ENCODE measurements at regions not wholly inside any gene's neighbourhood (a gene's known extent, or its start where the extent isn't known, plus 50 kb on each side); places are given as distances from the start of the nearest gene placed in this dataset.

- no peak for DNase-seq (ENCODE audit: low read depth in 2 of 2)
- Histone ChIP-seq H4K20me1 (ENCODE audit: control insufficient read depth, extremely low read depth, insufficient read depth, low read length) (no peaks in the 10 kb centered on the region), H2AFZ (ENCODE audit: low read length) (no peak overlapping the region), H3K4me1 (ENCODE audit: control insufficient read depth, extremely low read depth, insufficient read depth, low read length) (no peaks in the 10 kb centered on the region), H3K4me2 (ENCODE audit: extremely low read depth, insufficient read depth, low read length) (no peak overlapping the region), H3K9me3 (ENCODE audit: control insufficient read depth, insufficient read depth, low read depth, low read length) (no peaks in the 10 kb centered on the region), H3K9ac (ENCODE audit: insufficient read depth, low read length) (no peak overlapping the region), H3K27me3 (ENCODE audit: control insufficient read depth, insufficient read depth, low read length) (no peaks in the 10 kb centered on the region), H3K4me3 (replicated peaks in 1 of 4; ENCODE audit: control extremely low read depth in 1 of 4, insufficient read depth in 1 of 4, low read depth in 3 of 4, low read length in 4 of 4) (no peak overlapping the region), H3K36me3 (ENCODE audit: control insufficient read depth, insufficient read depth, low read length) (no peaks in the 10 kb centered on the region), H3K27ac (ENCODE audit: insufficient read depth, low read length) (no peak overlapping the region), H3K79me2 (ENCODE audit: control insufficient read depth, insufficient read depth, low read length) (no peaks in the 10 kb centered on the region)
- TF ChIP-seq EZH2 (IDR thresholded peaks at IDR 0.05; ENCODE audit: low read length, missing control alignments) (no peak), CTCF (conservative IDR thresholded peaks at IDR 0.05 in 1 of 2, IDR thresholded peaks at IDR 0.05 in 1 of 2; ENCODE audit: low read depth in 1 of 2, low read length in 2 of 2) (no peak)
Measured at GRCh38 chr11:95524314-95525036, 265.1 kb downstream of the FAM76B start.

- no peak overlapping the region for H3K27ac ChIP-seq (ENCODE audit: insufficient read depth, low read length)
- no peaks in the 10 kb centered on the region for H3K9me3 ChIP-seq (ENCODE audit: control insufficient read depth, insufficient read depth, low read depth, low read length)
- H3K27me3 ChIP-seq (ENCODE audit: control insufficient read depth, insufficient read depth, low read length): no peaks in the 10 kb centered on the region
- H3K4me3 ChIP-seq (replicated peaks in 1 of 4; ENCODE audit: control extremely low read depth in 1 of 4, insufficient read depth in 1 of 4, low read depth in 3 of 4, low read length in 4 of 4): no peak overlapping the region
- TF ChIP-seq CTCF (conservative IDR thresholded peaks at IDR 0.05 in 1 of 2, IDR thresholded peaks at IDR 0.05 in 1 of 2; ENCODE audit: low read depth in 1 of 2, low read length in 2 of 2) (no peak), EZH2 (IDR thresholded peaks at IDR 0.05; ENCODE audit: low read length, missing control alignments) (no peak)
- no peak overlapping the region for H2AFZ ChIP-seq (ENCODE audit: low read length)
- no peaks in the 10 kb centered on the region for H4K20me1 ChIP-seq (ENCODE audit: control insufficient read depth, extremely low read depth, insufficient read depth, low read length)
- no peak overlapping the region for H3K4me2 ChIP-seq (ENCODE audit: extremely low read depth, insufficient read depth, low read length)
- no peak overlapping the region for H3K9ac ChIP-seq (ENCODE audit: insufficient read depth, low read length)
- peak; percentile 19 to 30 for DNase-seq (ENCODE audit: low read depth in 2 of 2)
- no peaks in the 10 kb centered on the region for H3K36me3 ChIP-seq (ENCODE audit: control insufficient read depth, insufficient read depth, low read length)
- H3K4me1 ChIP-seq (ENCODE audit: control insufficient read depth, extremely low read depth, insufficient read depth, low read length): no peaks in the 10 kb centered on the region
- no peaks in the 10 kb centered on the region for H3K79me2 ChIP-seq (ENCODE audit: control insufficient read depth, insufficient read depth, low read length)
Measured at GRCh38 chr11:95522874-95523273, 266.7 kb downstream of the FAM76B start.

- no peak overlapping the region for H3K9ac ChIP-seq (ENCODE audit: insufficient read depth, low read length)
- H3K27me3 ChIP-seq (ENCODE audit: control insufficient read depth, insufficient read depth, low read length): no peaks in the 10 kb centered on the region
- H3K4me3 ChIP-seq (replicated peaks in 1 of 4; ENCODE audit: control extremely low read depth in 1 of 4, insufficient read depth in 1 of 4, low read depth in 3 of 4, low read length in 4 of 4): no peak overlapping the region
- H3K36me3 ChIP-seq (ENCODE audit: control insufficient read depth, insufficient read depth, low read length): no peaks in the 10 kb centered on the region
- no peak overlapping the region for H3K27ac ChIP-seq (ENCODE audit: insufficient read depth, low read length)
- no peak overlapping the region for H3K4me2 ChIP-seq (ENCODE audit: extremely low read depth, insufficient read depth, low read length)
- H3K4me1 ChIP-seq (ENCODE audit: control insufficient read depth, extremely low read depth, insufficient read depth, low read length): peaks cover 2% of the 10 kb centered on the region
- no peaks in the 10 kb centered on the region for H3K79me2 ChIP-seq (ENCODE audit: control insufficient read depth, insufficient read depth, low read length)
- H2AFZ ChIP-seq (ENCODE audit: low read length): no peak overlapping the region
- no peak for DNase-seq (ENCODE audit: low read depth in 2 of 2)
- no peaks in the 10 kb centered on the region for H4K20me1 ChIP-seq (ENCODE audit: control insufficient read depth, extremely low read depth, insufficient read depth, low read length)
- H3K9me3 ChIP-seq (ENCODE audit: control insufficient read depth, insufficient read depth, low read depth, low read length): no peaks in the 10 kb centered on the region
- TF ChIP-seq EZH2 (IDR thresholded peaks at IDR 0.05; ENCODE audit: low read length, missing control alignments) (no peak), CTCF (conservative IDR thresholded peaks at IDR 0.05 in 1 of 2, IDR thresholded peaks at IDR 0.05 in 1 of 2; ENCODE audit: low read depth in 1 of 2, low read length in 2 of 2) (no peak)
Measured at GRCh38 chr11:95521862-95522261, 267.7 kb downstream of the FAM76B start.
